Neuron (in vitro differentiated cells): ENCODE measurements at regions not wholly inside any gene's neighbourhood (a gene's known extent, or its start where the extent isn't known, plus 50 kb on each side); places are given as distances from the start of the nearest gene placed in this dataset.

ENCODE experiments used
- H2AFZ ChIP-seq: one replicate; pipeline ENCODE4 v1.6.1; 2013; ENCODE audit warnings: low read depth, mild to moderate bottlenecking, inconsistent platforms, low read length, moderate library complexity
- H3K27me3 ChIP-seq: one replicate; pipeline ENCODE4 v1.6.1; 2013; ENCODE audit warnings: low read length; ENCODE audit not compliant: insufficient read depth
- H3K36me3 ChIP-seq: one replicate; pipeline ENCODE4 v1.6.1; 2013; ENCODE audit warnings: low read length; ENCODE audit not compliant: insufficient read depth
- H3K4me1 ChIP-seq: one replicate; pipeline ENCODE4 v1.6.1; 2013; ENCODE audit warnings: low read length; ENCODE audit not compliant: insufficient read depth
- H3K4me3 ChIP-seq: 2 replicates; pipeline ENCODE4 v1.5.1; 2013; ENCODE audit warnings: mild to moderate bottlenecking, low read length, moderate library complexity
- H3K9me3 ChIP-seq: one replicate; pipeline ENCODE4 v1.6.1; 2013; ENCODE audit warnings: low read length

- H3K4me1 ChIP-seq = no peaks in the 10 kb centered on the region
- H3K9me3 ChIP-seq = no peaks in the 10 kb centered on the region
- H3K36me3 ChIP-seq = no peaks in the 10 kb centered on the region
- H2AFZ ChIP-seq = no peak overlapping the region
- no peaks in the 10 kb centered on the region for H3K27me3 ChIP-seq
- no peak overlapping the region for H3K4me3 ChIP-seq
These were observed 1863.5 kb downstream of the MRPL39 start for GRCh38 chr21:23743821-23744220.

- H3K9me3 ChIP-seq = no peaks in the 10 kb centered on the region
- no peak overlapping the region for H3K4me3 ChIP-seq
- H3K27me3 ChIP-seq = no peaks in the 10 kb centered on the region
- no peak overlapping the region for H2AFZ ChIP-seq
- no peaks in the 10 kb centered on the region for H3K36me3 ChIP-seq
- no peaks in the 10 kb centered on the region for H3K4me1 ChIP-seq
These were observed 1866.8 kb downstream of the MRPL39 start for GRCh38 chr21:23740463-23740862.

GRCh38 chr21:23732776-23733175 is 1874.5 kb downstream of the MRPL39 start:
- H3K4me1 ChIP-seq = no peaks in the 10 kb centered on the region
- no peaks in the 10 kb centered on the region for H3K9me3 ChIP-seq
- no peak overlapping the region for H3K4me3 ChIP-seq
- no peak overlapping the region for H2AFZ ChIP-seq
- H3K27me3 ChIP-seq = no peaks in the 10 kb centered on the region
- H3K36me3 ChIP-seq = no peaks in the 10 kb centered on the region

GRCh38 chr21:23729331-23729730 is 1878.0 kb downstream of the MRPL39 start:
- no peaks in the 10 kb centered on the region for H3K36me3 ChIP-seq
- no peaks in the 10 kb centered on the region for H3K9me3 ChIP-seq
- no peaks in the 10 kb centered on the region for H3K27me3 ChIP-seq
- no peaks in the 10 kb centered on the region for H3K4me1 ChIP-seq
- H3K4me3 ChIP-seq = no peak overlapping the region
- H2AFZ ChIP-seq = no peak overlapping the region

- no peak overlapping the region for H2AFZ ChIP-seq
- no peak overlapping the region for H3K4me3 ChIP-seq
- H3K27me3 ChIP-seq = no peaks in the 10 kb centered on the region
- H3K4me1 ChIP-seq = no peaks in the 10 kb centered on the region
- H3K36me3 ChIP-seq = no peaks in the 10 kb centered on the region
- no peaks in the 10 kb centered on the region for H3K9me3 ChIP-seq
These were observed 1881.7 kb downstream of the MRPL39 start for GRCh38 chr21:23725576-23725975.

- Histone ChIP-seq H3K9me3 (no peaks in the 10 kb centered on the region), H3K36me3 (no peaks in the 10 kb centered on the region), H2AFZ (no peak overlapping the region), H3K4me3 (no peak overlapping the region), H3K4me1 (no peaks in the 10 kb centered on the region), H3K27me3 (no peaks in the 10 kb centered on the region)
These were observed 1888.6 kb downstream of the MRPL39 start for GRCh38 chr21:23718446-23719285.

- no peaks in the 10 kb centered on the region for H3K27me3 ChIP-seq
- no peaks in the 10 kb centered on the region for H3K36me3 ChIP-seq
- no peak overlapping the region for H2AFZ ChIP-seq
- no peak overlapping the region for H3K4me3 ChIP-seq
- no peaks in the 10 kb centered on the region for H3K9me3 ChIP-seq
- H3K4me1 ChIP-seq = no peaks in the 10 kb centered on the region
These were observed 1895.1 kb downstream of the MRPL39 start for GRCh38 chr21:23712166-23712565.

- Histone ChIP-seq H3K4me3 (no peak overlapping the region), H3K4me1 (no peaks in the 10 kb centered on the region), H2AFZ (no peak overlapping the region), H3K9me3 (no peaks in the 10 kb centered on the region), H3K36me3 (no peaks in the 10 kb centered on the region), H3K27me3 (no peaks in the 10 kb centered on the region)
These were observed 1900.8 kb downstream of the MRPL39 start for GRCh38 chr21:23706431-23706830.

GRCh38 chr21:23699402-23699801 is 1907.9 kb downstream of the MRPL39 start:
- Histone ChIP-seq H3K27me3 (peaks cover 3% of the 10 kb centered on the region), H2AFZ (no peak overlapping the region), H3K9me3 (peaks cover 2% of the 10 kb centered on the region), H3K4me1 (no peaks in the 10 kb centered on the region), H3K4me3 (no peak overlapping the region), H3K36me3 (no peaks in the 10 kb centered on the region)

GRCh38 chr21:23698619-23699018 is 1908.7 kb downstream of the MRPL39 start:
- Histone ChIP-seq H3K36me3 (no peaks in the 10 kb centered on the region), H3K4me1 (no peaks in the 10 kb centered on the region), H2AFZ (no peak overlapping the region), H3K27me3 (peaks cover 3% of the 10 kb centered on the region), H3K4me3 (no peak overlapping the region), H3K9me3 (peaks cover 2% of the 10 kb centered on the region)

GRCh38 chr21:23695443-23695842 is 1911.8 kb downstream of the MRPL39 start:
- Histone ChIP-seq H3K36me3 (no peaks in the 10 kb centered on the region), H3K4me1 (no peaks in the 10 kb centered on the region), H3K27me3 (peaks cover 3% of the 10 kb centered on the region), H3K4me3 (no peak overlapping the region), H3K9me3 (peaks cover under 1% of the 10 kb centered on the region), H2AFZ (no peak overlapping the region)

GRCh38 chr21:23694390-23694789 is 1912.9 kb downstream of the MRPL39 start:
- no peak overlapping the region for H3K4me3 ChIP-seq
- no peaks in the 10 kb centered on the region for H3K36me3 ChIP-seq
- H3K27me3 ChIP-seq = peaks cover 3% of the 10 kb centered on the region
- no peaks in the 10 kb centered on the region for H3K9me3 ChIP-seq
- no peaks in the 10 kb centered on the region for H3K4me1 ChIP-seq
- H2AFZ ChIP-seq = no peak overlapping the region

- no peak overlapping the region for H3K4me3 ChIP-seq
These were observed 1917.0 kb downstream of the MRPL39 start for GRCh38 chr21:23690316-23690715.

More at GRCh38 chr21:23690316-23690715, 1917.0 kb downstream of the MRPL39 start:
- H3K27me3 ChIP-seq = peaks cover under 1% of the 10 kb centered on the region
- no peaks in the 10 kb centered on the region for H3K4me1 ChIP-seq
- no peaks in the 10 kb centered on the region for H3K36me3 ChIP-seq
- H3K9me3 ChIP-seq = no peaks in the 10 kb centered on the region
- no peak overlapping the region for H2AFZ ChIP-seq
